ENCODE measurements at regions not wholly inside any gene's neighbourhood (a gene's known extent, or its start where the extent isn't known, plus 50 kb on each side); places are given as distances from the start of the nearest gene placed in this dataset.
"Not testable (repeated sequence)": the region's sequence is repeated elsewhere in the genome, so short reads cannot be mapped to it uniquely, and the experiment has no call there.

DNA sequence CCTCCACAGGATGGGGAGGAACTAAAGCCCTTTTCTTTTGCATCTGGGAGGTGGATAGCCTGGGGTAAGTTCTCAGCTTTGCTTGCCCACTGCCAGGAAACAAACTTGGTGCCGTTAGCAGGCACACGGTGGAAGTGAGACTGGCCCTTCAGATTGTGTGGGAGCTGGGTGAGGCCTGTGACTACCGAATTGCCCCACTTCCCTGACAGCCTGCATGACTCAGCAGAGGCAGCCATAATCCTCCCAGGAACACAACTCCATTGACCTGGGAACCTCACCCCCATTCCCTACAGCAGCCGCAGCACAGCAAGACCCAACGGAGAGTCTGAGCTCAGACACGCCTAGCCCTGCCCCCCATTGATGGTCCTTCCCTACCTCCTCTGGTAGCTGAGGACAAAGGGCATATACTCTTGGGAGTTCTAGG is 282.6 kb downstream of the KLF13 start:
- DNase-seq (ENCODE audit: insufficient read length, low spot score) (no peak), FAIRE-seq (no peak)
- TF ChIP-seq, protein P1, sequence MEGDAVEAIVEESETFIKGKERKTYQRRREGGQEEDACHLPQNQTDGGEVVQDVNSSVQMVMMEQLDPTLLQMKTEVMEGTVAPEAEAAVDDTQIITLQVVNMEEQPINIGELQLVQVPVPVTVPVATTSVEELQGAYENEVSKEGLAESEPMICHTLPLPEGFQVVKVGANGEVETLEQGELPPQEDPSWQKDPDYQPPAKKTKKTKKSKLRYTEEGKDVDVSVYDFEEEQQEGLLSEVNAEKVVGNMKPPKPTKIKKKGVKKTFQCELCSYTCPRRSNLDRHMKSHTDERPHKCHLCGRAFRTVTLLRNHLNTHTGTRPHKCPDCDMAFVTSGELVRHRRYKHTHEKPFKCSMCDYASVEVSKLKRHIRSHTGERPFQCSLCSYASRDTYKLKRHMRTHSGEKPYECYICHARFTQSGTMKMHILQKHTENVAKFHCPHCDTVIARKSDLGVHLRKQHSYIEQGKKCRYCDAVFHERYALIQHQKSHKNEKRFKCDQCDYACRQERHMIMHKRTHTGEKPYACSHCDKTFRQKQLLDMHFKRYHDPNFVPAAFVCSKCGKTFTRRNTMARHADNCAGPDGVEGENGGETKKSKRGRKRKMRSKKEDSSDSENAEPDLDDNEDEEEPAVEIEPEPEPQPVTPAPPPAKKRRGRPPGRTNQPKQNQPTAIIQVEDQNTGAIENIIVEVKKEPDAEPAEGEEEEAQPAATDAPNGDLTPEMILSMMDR (IDR thresholded peaks at IDR 0.05; ENCODE audit: insufficient read depth, missing control alignments): no peak

DNA sequence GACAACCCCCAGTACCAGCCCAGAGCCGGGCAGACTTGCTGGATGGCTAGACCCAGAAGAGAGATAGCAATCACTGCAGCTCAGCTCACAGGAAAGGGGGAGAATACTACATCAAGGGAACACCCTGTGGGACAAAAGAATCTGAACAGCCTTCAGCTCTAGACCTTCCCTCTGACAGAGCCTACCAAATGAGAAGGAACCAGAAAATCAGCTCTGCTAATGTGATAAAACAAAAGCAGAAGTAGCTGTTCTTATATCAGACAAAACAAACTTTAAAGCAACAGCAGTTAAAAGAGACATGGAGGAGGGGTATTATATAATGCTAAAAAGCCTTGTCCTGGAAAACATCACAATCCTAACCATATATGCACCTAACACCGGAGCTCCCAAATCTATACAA is 283.3 kb downstream of the KLF13 start:
- DNase-seq (ENCODE audit: insufficient read length, low spot score): no peak
- TF ChIP-seq, protein P1 (IDR thresholded peaks at IDR 0.05; ENCODE audit: insufficient read depth, missing control alignments): no peak
- FAIRE-seq: no peak

DNA sequence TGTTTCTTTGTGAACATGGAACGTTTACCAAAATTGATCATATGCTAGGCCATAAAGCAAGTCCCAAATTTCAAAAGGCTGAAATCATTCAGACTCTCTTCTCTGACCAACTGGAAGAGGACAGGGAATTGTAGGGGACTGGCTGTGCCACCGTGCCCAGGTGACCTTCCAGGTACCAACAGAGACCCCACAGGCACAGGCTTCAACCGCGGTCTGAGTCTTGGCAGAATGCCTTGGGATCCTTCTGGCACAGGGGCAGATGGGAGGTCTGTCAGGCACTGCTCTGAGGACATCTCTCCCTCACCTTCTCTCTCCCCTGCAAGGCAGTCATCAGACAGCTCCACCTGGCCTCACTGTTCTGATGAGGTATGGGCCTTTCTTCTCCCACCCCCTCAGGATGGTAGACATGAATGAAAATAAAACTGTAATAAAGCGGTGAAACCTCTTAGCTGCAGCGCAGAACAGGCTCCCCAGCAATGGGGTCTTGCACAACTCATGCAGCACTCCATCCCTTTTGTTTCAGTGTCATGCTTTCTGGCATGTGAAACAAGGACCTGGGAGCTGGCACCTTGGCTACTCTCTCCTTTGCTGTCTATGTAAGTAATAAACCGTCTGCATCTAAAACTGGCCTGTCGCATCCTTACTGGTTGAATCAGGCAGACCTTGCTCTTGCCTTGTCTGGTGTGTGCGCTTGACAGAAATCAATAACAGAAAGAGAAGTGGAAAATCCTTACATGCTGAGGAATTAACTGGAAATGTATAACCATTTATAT is 289.2 kb downstream of the KLF13 start:
- no peak for DNase-seq (ENCODE audit: insufficient read length, low spot score)
- FAIRE-seq: no peak
- TF ChIP-seq, protein P1 (IDR thresholded peaks at IDR 0.05; ENCODE audit: insufficient read depth, missing control alignments): no peak

DNA sequence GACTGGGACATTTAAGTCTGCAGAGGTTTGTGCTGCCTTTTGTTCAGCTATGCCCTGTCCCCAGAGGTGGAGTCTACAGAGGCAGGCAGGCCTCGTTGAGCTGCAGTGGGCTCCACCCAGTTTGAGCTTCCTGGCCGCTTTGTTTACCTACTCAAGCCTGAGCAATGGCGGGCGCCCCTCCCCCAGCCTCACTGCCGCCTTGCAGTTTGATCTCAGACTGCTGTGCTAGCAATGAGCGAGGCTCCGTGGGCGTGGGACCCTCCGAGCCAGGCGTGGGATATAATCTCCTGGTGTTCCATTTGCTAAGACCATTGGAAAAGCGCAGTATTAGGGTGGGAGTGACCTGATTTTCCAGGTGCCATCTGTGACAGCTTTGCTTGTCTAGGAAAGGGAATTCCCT is 296.7 kb downstream of the KLF13 start:
- not testable (repeated sequence) for DNase-seq (ENCODE audit: insufficient read length, low spot score)

GRCh38 chr15:31624115-31624514 is 297.5 kb downstream of the KLF13 start:
- FAIRE-seq; DNase-seq (ENCODE audit: insufficient read length, low spot score): not testable (repeated sequence)

More for the DNA sequence above, 296.7 kb downstream of the KLF13 start:
- FAIRE-seq: not testable (repeated sequence)

DNA sequence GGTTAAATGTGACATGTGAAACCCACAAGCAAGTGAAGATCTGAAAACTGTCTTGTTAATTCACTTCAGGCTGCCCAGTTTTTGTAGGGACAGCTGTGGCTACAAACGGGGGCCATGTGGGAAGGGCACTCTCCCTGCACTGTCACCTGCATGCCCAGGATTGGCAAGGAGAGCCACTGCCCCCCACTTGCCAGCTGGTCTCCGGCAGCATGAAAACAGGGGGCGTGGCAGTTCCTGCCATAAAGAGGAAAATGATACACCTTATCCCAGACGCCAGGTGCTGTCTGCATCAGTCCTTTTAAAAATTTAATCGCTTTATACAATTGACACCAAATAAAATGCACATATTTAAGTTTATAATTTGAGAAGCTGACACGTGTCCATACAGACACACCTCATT is 309.1 kb downstream of the KLF13 start:
- not testable (repeated sequence) for DNase-seq (ENCODE audit: insufficient read length, low spot score); FAIRE-seq

- not testable (repeated sequence) for DNase-seq (ENCODE audit: insufficient read length, low spot score); FAIRE-seq
Measured at GRCh38 chr15:31636911-31637310, 310.3 kb downstream of the KLF13 start.

GRCh38 chr15:31643955-31644354 is 317.3 kb downstream of the KLF13 start:
- not testable (repeated sequence) for FAIRE-seq; DNase-seq (ENCODE audit: insufficient read length, low spot score)

GRCh38 chr15:31644761-31645160 is 318.1 kb downstream of the KLF13 start:
- not testable (repeated sequence) for DNase-seq (ENCODE audit: insufficient read length, low spot score); FAIRE-seq

DNA sequence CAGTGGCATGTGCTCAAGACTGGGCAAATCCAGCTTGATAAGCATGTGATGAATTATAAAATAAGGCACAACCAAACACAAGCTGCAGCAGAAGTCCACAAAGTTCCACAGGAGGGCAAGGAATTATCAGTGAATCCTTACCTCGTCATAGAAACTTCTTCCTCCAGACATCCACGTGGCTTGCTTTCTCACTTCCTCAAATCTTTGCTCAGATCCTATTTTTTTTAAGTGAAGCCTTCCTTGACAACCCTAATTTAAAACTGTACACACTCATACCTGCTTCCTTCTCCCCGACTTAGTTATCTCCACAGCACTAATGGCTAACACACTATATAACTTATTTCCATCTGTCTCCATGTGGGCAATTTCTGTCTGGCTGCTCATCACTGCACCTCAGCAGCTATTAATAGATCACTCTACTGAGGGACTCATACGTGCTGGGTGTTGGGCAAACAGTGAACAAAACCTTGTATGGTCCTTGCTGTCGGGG is 320.7 kb downstream of the KLF13 start:
- not testable (repeated sequence) for DNase-seq (ENCODE audit: insufficient read length, low spot score); FAIRE-seq

DNA sequence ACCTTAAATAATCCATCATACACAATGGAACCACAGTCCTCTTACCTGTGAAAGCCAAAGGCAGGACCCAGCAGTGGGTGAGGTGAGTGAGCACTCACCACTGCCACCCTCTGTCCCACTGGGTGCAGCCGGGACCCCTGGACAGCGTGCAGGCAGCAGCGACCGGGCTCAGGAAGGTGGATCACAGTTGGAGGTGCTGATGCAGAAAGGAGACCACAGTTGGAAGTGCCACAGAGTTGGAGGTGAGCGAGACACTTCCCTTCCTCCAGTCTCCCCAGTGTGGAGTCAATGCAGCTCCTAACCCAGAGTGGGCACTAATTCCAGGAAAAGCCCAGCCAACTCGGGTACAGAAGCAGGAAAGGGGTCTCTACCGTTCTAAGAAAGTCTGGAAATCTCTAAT is 323.0 kb downstream of the KLF13 start:
- not testable (repeated sequence) for FAIRE-seq; DNase-seq (ENCODE audit: insufficient read length, low spot score)
